ENCODE measurements at regions not wholly inside any gene's neighbourhood (a gene's known extent, or its start where the extent isn't known, plus 50 kb on each side); places are given as distances from the start of the nearest gene placed in this dataset.
A peak's percentile ranks its signal among the peaks of the same experiment; 100 is the strongest.

- no peak for TF ChIP-seq EZH2 (IDR thresholded peaks at IDR 0.05)
- TF ChIP-seq FOXP2 (optimal IDR thresholded peaks at IDR 0.05; ENCODE audit: control extremely low read depth, extremely low read length, insufficient read depth): no peak
- no peak for TF ChIP-seq POLR2AphosphoS5 (IDR thresholded peaks at IDR 0.05; ENCODE audit: borderline replicate concordance, low read depth, low read length)
- no peak overlapping the region for H3K27ac ChIP-seq
- DNase-seq (ENCODE audit: low read depth, low spot score): peak; percentile 39
- no peak overlapping the region for H3K9ac ChIP-seq (ENCODE audit: insufficient read length)
- H3K4me3 ChIP-seq: no peak overlapping the region
- no peaks in the 10 kb centered on the region for H3K36me3 ChIP-seq (ENCODE audit: insufficient read depth, low read length)
- no peaks in the 10 kb centered on the region for H3K9me3 ChIP-seq (ENCODE audit: low read depth, low read length)
Observed at GRCh38 chr12:69070319-69071090, 137.5 kb upstream of the CPM start.

DNA sequence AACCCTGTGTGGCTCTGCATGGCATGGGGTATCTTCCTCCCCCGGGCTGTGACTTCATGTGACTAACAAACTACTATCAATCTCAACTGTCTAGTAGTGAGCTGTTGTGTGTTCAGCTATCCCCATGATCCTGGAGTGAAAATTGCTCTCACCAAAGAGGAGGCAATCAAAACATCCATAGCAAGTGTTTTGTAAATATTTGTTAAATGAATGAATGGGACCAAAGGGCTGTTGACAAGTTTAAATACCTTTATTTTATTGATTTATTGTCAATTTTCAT, 138.1 kb upstream of the CPM start:
- TF ChIP-seq POLR2AphosphoS5 (IDR thresholded peaks at IDR 0.05; ENCODE audit: borderline replicate concordance, low read depth, low read length) (no peak), FOXP2 (optimal IDR thresholded peaks at IDR 0.05; ENCODE audit: control extremely low read depth, extremely low read length, insufficient read depth) (no peak), EZH2 (IDR thresholded peaks at IDR 0.05) (no peak)
- no peak overlapping the region for H3K9ac ChIP-seq (ENCODE audit: insufficient read length)
- no peaks in the 10 kb centered on the region for H3K9me3 ChIP-seq (ENCODE audit: low read depth, low read length)
- H3K27ac ChIP-seq: no peak overlapping the region
- no peak for DNase-seq (ENCODE audit: low read depth, low spot score)
- no peaks in the 10 kb centered on the region for H3K36me3 ChIP-seq (ENCODE audit: insufficient read depth, low read length)
- H3K4me3 ChIP-seq: no peak overlapping the region

DNA sequence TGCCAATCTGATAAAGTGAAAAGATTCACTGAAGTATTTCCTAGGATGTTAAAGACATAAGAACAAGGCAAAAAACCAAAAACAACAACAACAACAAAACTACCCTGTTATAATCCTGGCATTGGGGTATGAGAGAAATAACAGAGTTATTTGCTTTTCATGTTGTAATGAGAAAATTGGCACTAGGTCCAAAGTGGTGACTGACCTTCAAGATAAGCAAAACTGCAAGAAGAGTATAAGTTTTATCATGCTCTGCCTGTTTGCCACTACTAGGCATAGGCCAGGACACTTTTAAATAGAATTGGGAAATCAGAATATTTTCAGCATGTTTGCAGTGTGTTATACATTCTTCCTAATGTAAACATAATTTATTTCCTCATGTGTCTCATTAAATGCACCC, 140.1 kb upstream of the CPM start:
- Histone ChIP-seq H3K9me3 (ENCODE audit: low read depth, low read length) (no peaks in the 10 kb centered on the region), H3K4me3 (no peak overlapping the region), H3K36me3 (ENCODE audit: insufficient read depth, low read length) (no peaks in the 10 kb centered on the region), H3K27ac (no peak overlapping the region), H3K9ac (ENCODE audit: insufficient read length) (no peak overlapping the region)
- TF ChIP-seq EZH2 (IDR thresholded peaks at IDR 0.05) (no peak), FOXP2 (optimal IDR thresholded peaks at IDR 0.05; ENCODE audit: control extremely low read depth, extremely low read length, insufficient read depth) (no peak), POLR2AphosphoS5 (IDR thresholded peaks at IDR 0.05; ENCODE audit: borderline replicate concordance, low read depth, low read length) (no peak)
- no peak for DNase-seq (ENCODE audit: low read depth, low spot score)

DNA sequence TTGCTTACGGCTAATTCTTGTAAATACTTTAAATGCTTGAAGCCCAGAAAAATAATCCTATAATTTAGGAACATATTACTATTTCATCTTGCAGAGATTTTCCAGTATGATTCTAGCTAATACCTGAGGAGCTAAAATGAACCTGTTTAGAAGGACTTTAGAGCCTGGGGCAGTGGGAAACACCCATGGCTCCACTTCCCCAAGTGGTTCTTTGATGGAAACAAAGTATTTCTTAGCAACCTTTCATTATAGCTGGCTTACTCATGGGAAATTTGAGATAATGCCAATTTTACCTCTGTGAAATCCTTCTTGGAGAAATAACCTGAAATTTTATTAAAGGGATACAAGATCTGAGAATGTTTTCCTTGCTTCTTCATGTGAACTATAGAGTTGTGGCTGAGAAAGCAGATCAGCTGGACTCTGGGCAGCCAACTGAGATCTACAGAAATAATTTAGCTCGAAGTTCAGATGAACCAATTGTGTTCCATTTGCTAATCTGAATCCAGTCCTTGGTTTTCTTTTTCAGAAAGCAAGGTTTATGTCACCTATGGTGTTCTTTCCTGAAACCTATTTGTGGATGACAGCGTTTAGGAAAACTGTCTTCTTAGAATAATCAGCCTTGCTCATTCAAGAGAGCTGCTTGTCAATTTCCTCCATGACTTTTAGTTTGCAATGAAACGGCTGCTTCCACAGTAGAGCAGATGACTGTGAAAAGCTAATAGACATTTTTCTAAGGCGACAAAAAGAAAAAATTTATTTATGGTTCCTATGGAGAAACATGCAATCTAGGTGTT, 141.8 kb upstream of the CPM start:
- Histone ChIP-seq H3K4me3 (no peak overlapping the region), H3K9me3 (ENCODE audit: low read depth, low read length) (no peaks in the 10 kb centered on the region), H3K9ac (ENCODE audit: insufficient read length) (no peak overlapping the region), H3K27ac (no peak overlapping the region), H3K36me3 (ENCODE audit: insufficient read depth, low read length) (no peaks in the 10 kb centered on the region)
- no peak for DNase-seq (ENCODE audit: low read depth, low spot score)
- TF ChIP-seq EZH2 (IDR thresholded peaks at IDR 0.05) (no peak), FOXP2 (optimal IDR thresholded peaks at IDR 0.05; ENCODE audit: control extremely low read depth, extremely low read length, insufficient read depth) (no peak), POLR2AphosphoS5 (IDR thresholded peaks at IDR 0.05; ENCODE audit: borderline replicate concordance, low read depth, low read length) (no peak)

- H3K9ac ChIP-seq (ENCODE audit: insufficient read length): no peak overlapping the region
- no peaks in the 10 kb centered on the region for H3K9me3 ChIP-seq (ENCODE audit: low read depth, low read length)
- H3K4me3 ChIP-seq: no peak overlapping the region
- TF ChIP-seq EZH2 (IDR thresholded peaks at IDR 0.05): no peak
- TF ChIP-seq FOXP2 (optimal IDR thresholded peaks at IDR 0.05; ENCODE audit: control extremely low read depth, extremely low read length, insufficient read depth): no peak
- no peak for TF ChIP-seq POLR2AphosphoS5 (IDR thresholded peaks at IDR 0.05; ENCODE audit: borderline replicate concordance, low read depth, low read length)
- H3K27ac ChIP-seq: no peak overlapping the region
- DNase-seq (ENCODE audit: low read depth, low spot score): no peak
- no peaks in the 10 kb centered on the region for H3K36me3 ChIP-seq (ENCODE audit: insufficient read depth, low read length)
Observed at GRCh38 chr12:69083689-69084088, 150.7 kb upstream of the CPM start.

GRCh38 chr12:69084816-69085378, 151.9 kb upstream of the CPM start:
- no peak for DNase-seq (ENCODE audit: low read depth, low spot score)
- no peaks in the 10 kb centered on the region for H3K36me3 ChIP-seq (ENCODE audit: insufficient read depth, low read length)
- no peak overlapping the region for H3K9ac ChIP-seq (ENCODE audit: insufficient read length)
- no peaks in the 10 kb centered on the region for H3K9me3 ChIP-seq (ENCODE audit: low read depth, low read length)
- H3K4me3 ChIP-seq: no peak overlapping the region
- TF ChIP-seq EZH2 (IDR thresholded peaks at IDR 0.05) (no peak), FOXP2 (optimal IDR thresholded peaks at IDR 0.05; ENCODE audit: control extremely low read depth, extremely low read length, insufficient read depth) (no peak), POLR2AphosphoS5 (IDR thresholded peaks at IDR 0.05; ENCODE audit: borderline replicate concordance, low read depth, low read length) (no peak)
- no peak overlapping the region for H3K27ac ChIP-seq

GRCh38 chr12:69085852-69086251, 152.9 kb upstream of the CPM start:
- DNase-seq (ENCODE audit: low read depth, low spot score): no peak
- Histone ChIP-seq H3K4me3 (no peak overlapping the region), H3K27ac (no peak overlapping the region), H3K9ac (ENCODE audit: insufficient read length) (no peak overlapping the region), H3K36me3 (ENCODE audit: insufficient read depth, low read length) (no peaks in the 10 kb centered on the region), H3K9me3 (ENCODE audit: low read depth, low read length) (no peaks in the 10 kb centered on the region)
- TF ChIP-seq EZH2 (IDR thresholded peaks at IDR 0.05) (no peak), FOXP2 (optimal IDR thresholded peaks at IDR 0.05; ENCODE audit: control extremely low read depth, extremely low read length, insufficient read depth) (no peak), POLR2AphosphoS5 (IDR thresholded peaks at IDR 0.05; ENCODE audit: borderline replicate concordance, low read depth, low read length) (no peak)

GRCh38 chr12:69087986-69088385, 151.4 kb upstream of the CPSF6 start:
- no peak overlapping the region for H3K9ac ChIP-seq (ENCODE audit: insufficient read length)
- H3K36me3 ChIP-seq (ENCODE audit: insufficient read depth, low read length): no peaks in the 10 kb centered on the region
- no peak for DNase-seq (ENCODE audit: low read depth, low spot score)
- TF ChIP-seq EZH2 (IDR thresholded peaks at IDR 0.05) (no peak), POLR2AphosphoS5 (IDR thresholded peaks at IDR 0.05; ENCODE audit: borderline replicate concordance, low read depth, low read length) (no peak), FOXP2 (optimal IDR thresholded peaks at IDR 0.05; ENCODE audit: control extremely low read depth, extremely low read length, insufficient read depth) (no peak)
- no peak overlapping the region for H3K27ac ChIP-seq
- no peak overlapping the region for H3K4me3 ChIP-seq
- H3K9me3 ChIP-seq (ENCODE audit: low read depth, low read length): no peaks in the 10 kb centered on the region
